H9 (cell line): ENCODE measurements at regions not wholly inside any gene's neighbourhood (a gene's known extent, or its start where the extent isn't known, plus 50 kb on each side); places are given as distances from the start of the nearest gene placed in this dataset.

ENCODE experiments used
- DNase-seq: peaks from one replicate; pipeline ENCODE4 v3.0.0-alpha.2; 2017
- H2AFZ ChIP-seq: one replicate; pipeline ENCODE4 v1.6.1; 2013; ENCODE audit warnings: mild to moderate bottlenecking, low read length, control low read depth, moderate library complexity
- H2AK5ac ChIP-seq: 2 replicates; pipeline ENCODE4 v1.6.1; 2013; ENCODE audit warnings: low read length, control low read depth, mixed read lengths; ENCODE audit not compliant: insufficient read length
- H2BK120ac ChIP-seq: one replicate; pipeline ENCODE4 v1.6.1; 2013; ENCODE audit warnings: low read depth, mild to moderate bottlenecking, low read length, control low read depth, inconsistent platforms; ENCODE audit not compliant: poor library complexity, severe bottlenecking
- H2BK12ac ChIP-seq: 2 replicates; pipeline ENCODE4 v1.6.1; 2013; ENCODE audit warnings: low read length, control low read depth, mixed read lengths, low read depth; ENCODE audit not compliant: insufficient read length
- H2BK15ac ChIP-seq: 2 replicates; pipeline ENCODE4 v1.6.1; 2013; ENCODE audit warnings: low read depth, low read length, control low read depth
- H2BK20ac ChIP-seq: one replicate; pipeline ENCODE4 v1.6.1; 2013; ENCODE audit warnings: low read depth, mild to moderate bottlenecking, low read length, control low read depth, inconsistent platforms; ENCODE audit not compliant: poor library complexity, severe bottlenecking
- H2BK5ac ChIP-seq: 2 replicates; pipeline ENCODE4 v1.6.1; 2013; ENCODE audit warnings: low read length, control low read depth, mixed read lengths; ENCODE audit not compliant: insufficient read length
- H3K14ac ChIP-seq: 2 replicates; pipeline ENCODE4 v1.6.1; 2013; ENCODE audit warnings: low read length, control low read depth; ENCODE audit not compliant: insufficient read depth
- H3K18ac ChIP-seq: 2 replicates; pipeline ENCODE4 v1.6.1; 2013; ENCODE audit warnings: low read depth, mild to moderate bottlenecking, mixed read lengths, low read length, control low read depth; ENCODE audit not compliant: insufficient read length
- H3K23ac ChIP-seq: 2 replicates; pipeline ENCODE4 v1.6.1; 2013; ENCODE audit warnings: low read length, control low read depth, mixed read lengths, low read depth; ENCODE audit not compliant: insufficient read length
- H3K23me2 ChIP-seq: 2 replicates; pipeline ENCODE4 v1.6.1; 2013; ENCODE audit warnings: low read depth, mild to moderate bottlenecking, mixed read lengths, low read length, control low read depth; ENCODE audit not compliant: insufficient read length, poor library complexity, severe bottlenecking
- H3K27ac ChIP-seq: 2 replicates; pipeline ENCODE4 v1.5.1; 2013; ENCODE audit warnings: low read length, control low read depth, mixed read lengths, low read depth; ENCODE audit not compliant: insufficient read length
- H3K27me3 ChIP-seq: 2 replicates; pipeline ENCODE4 v1.6.1; 2013; ENCODE audit warnings: low read length, control low read depth, inconsistent platforms; ENCODE audit not compliant: insufficient read depth
- H3K4ac ChIP-seq: 2 replicates; pipeline ENCODE4 v1.6.1; 2013; ENCODE audit warnings: low read depth, mild to moderate bottlenecking, control low read depth, inconsistent platforms, low read length, moderate library complexity
- H3K4me1 ChIP-seq: 2 replicates; pipeline ENCODE4 v1.6.1; 2013; ENCODE audit warnings: low read length, control low read depth, inconsistent platforms; ENCODE audit not compliant: insufficient read depth
- H3K4me2 ChIP-seq: 2 replicates; pipeline ENCODE4 v1.6.1; 2013; ENCODE audit warnings: low read length, control low read depth, mixed read lengths; ENCODE audit not compliant: insufficient read length, insufficient read depth
- H3K56ac ChIP-seq: 2 replicates; pipeline ENCODE4 v1.6.1; 2013; ENCODE audit warnings: low read depth, mild to moderate bottlenecking, mixed read lengths, low read length, control low read depth; ENCODE audit not compliant: insufficient read length
- H3K79me1 ChIP-seq: 2 replicates; pipeline ENCODE4 v1.6.1; 2013; ENCODE audit warnings: low read depth, mild to moderate bottlenecking, moderate library complexity, low read length, control low read depth, inconsistent platforms; ENCODE audit not compliant: insufficient read depth, poor library complexity, severe bottlenecking
- H3K79me2 ChIP-seq: 2 replicates; pipeline ENCODE4 v1.6.1; 2013; ENCODE audit warnings: low read length, control low read depth, inconsistent platforms; ENCODE audit not compliant: insufficient read depth
- H3K9ac ChIP-seq: 2 replicates; pipeline ENCODE4 v1.6.1; 2013; ENCODE audit warnings: low read length, control low read depth, mixed read lengths; ENCODE audit not compliant: insufficient read length; ENCODE audit errors: extremely low read depth
- H3K9me3 ChIP-seq: one replicate; pipeline ENCODE4 v1.6.1; 2013; ENCODE audit warnings: low read depth, low read length, inconsistent platforms; ENCODE audit not compliant: control insufficient read depth
- H3T11ph ChIP-seq: one replicate; pipeline ENCODE4 v1.6.1; 2013; ENCODE audit warnings: mild to moderate bottlenecking, low read length, control low read depth, inconsistent platforms
- H4K20me1 ChIP-seq: one replicate; pipeline ENCODE4 v1.6.1; 2013; ENCODE audit not compliant: control insufficient read depth, insufficient read length, insufficient read depth
- H4K5ac ChIP-seq: 2 replicates; pipeline ENCODE4 v1.6.1; 2013; ENCODE audit warnings: low read depth, mild to moderate bottlenecking, mixed read lengths, low read length, control low read depth; ENCODE audit not compliant: insufficient read length
- H4K8ac ChIP-seq: replicated peaks from 2 replicates; pipeline ENCODE4 v1.6.1; 2013; ENCODE audit warnings: low read length, control low read depth, mixed read lengths, low read depth; ENCODE audit not compliant: insufficient read length
- H4K91ac ChIP-seq: 2 replicates; pipeline ENCODE4 v1.6.1; 2013; ENCODE audit warnings: low read depth, mild to moderate bottlenecking, moderate library complexity, mixed read lengths, low read length, control low read depth; ENCODE audit not compliant: insufficient read length
- H3K27ac Mint-ChIP-seq, 3 experiments: 2 replicates in 2 of 3; 3 replicates in 1 of 3; pipeline ENCODE4 v1.8.0; 2020 to 2021; ENCODE audit warnings: mixed read lengths in 3 of 3, mild to moderate bottlenecking in 1 of 3, moderate library complexity in 1 of 3
- H3K27me3 Mint-ChIP-seq: 2 replicates; pipeline ENCODE4 v1.8.0; 2021; ENCODE audit warnings: low read depth, mild to moderate bottlenecking, moderate library complexity, mixed read lengths
- H3K36me3 Mint-ChIP-seq, 3 experiments: 2 replicates in 2 of 3; 3 replicates in 1 of 3; pipeline ENCODE4 v1.8.0; 2020 to 2021; ENCODE audit warnings: low read depth in 3 of 3, mixed read lengths in 3 of 3; ENCODE audit not compliant: insufficient read depth in 1 of 3
- H3K4me1 Mint-ChIP-seq, 2 experiments: 2 replicates each; pipeline ENCODE4 v1.8.0; 2020; ENCODE audit warnings: mixed read lengths in 2 of 2
- H3K4me3 Mint-ChIP-seq, 2 experiments: 2 replicates in 1 of 2; 3 replicates in 1 of 2; pipeline ENCODE4 v1.8.0; 2020 to 2021; ENCODE audit warnings: mild to moderate bottlenecking in 2 of 2, mixed read lengths in 2 of 2, moderate library complexity in 1 of 2
- H3K9me3 Mint-ChIP-seq, 2 experiments: 2 replicates in 1 of 2; 3 replicates in 1 of 2; pipeline ENCODE4 v1.8.0; 2020; ENCODE audit warnings: mild to moderate bottlenecking in 2 of 2, mixed read lengths in 2 of 2, moderate library complexity in 1 of 2
- WGBS: extraction: QIAGEN DNeasy Blood & Tissue Kit; methylation state at CpG from one replicate; pipeline ENCODE4 v1.1.7; 2013; ENCODE audit warnings: missing lambda C conversion rate, low lambda C conversion rate, mixed read lengths; ENCODE audit not compliant: insufficient read length; ENCODE audit errors: extremely low coverage; 5-methylcytosine and 5-hydroxymethylcytosine counted together
- TF ChIP-seq, protein P1 (sequence below): fragments of 200-600 bp; sonication (generic); conservative IDR thresholded peaks from 3 replicates; pipeline ENCODE4 v1.8.0; 2021; ENCODE audit warnings: antibody characterized with exemption, mild to moderate bottlenecking

DNA sequence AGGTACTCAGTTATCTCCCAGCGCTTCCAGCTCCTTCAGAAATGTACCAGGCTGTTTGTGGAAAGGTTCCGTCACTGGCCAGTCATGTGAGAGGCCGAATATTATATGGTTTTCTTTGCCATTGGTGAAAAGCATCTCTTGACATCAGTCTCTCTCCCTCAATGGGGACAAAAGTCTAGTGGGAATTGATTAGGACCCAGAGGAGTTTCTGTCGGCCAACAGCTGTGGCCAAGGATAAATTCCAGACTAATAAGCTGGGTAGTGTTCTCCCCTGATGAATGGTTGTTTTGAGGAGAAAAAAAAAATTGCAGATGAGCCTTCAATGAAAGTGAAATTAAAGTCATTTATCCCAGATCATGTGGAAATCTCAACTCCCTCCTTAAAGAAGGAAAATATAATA lies 404.7 kb upstream of the THRB start:
- Histone ChIP-seq H3K14ac (no peak overlapping the region), H3K27ac (no peak overlapping the region), H3T11ph (no peak overlapping the region), H3K18ac (no peak overlapping the region), H2AFZ (no peak overlapping the region), H3K79me1 (no peaks in the 10 kb centered on the region), H3K79me2 (no peaks in the 10 kb centered on the region), H2BK12ac (no peak overlapping the region), H2BK20ac (no peak overlapping the region), H3K56ac (no peak overlapping the region), H2BK5ac (no peak overlapping the region), H4K5ac (no peak overlapping the region), H2AK5ac (no peak overlapping the region), H4K8ac (no peak overlapping the region), H3K9me3 (no peaks in the 10 kb centered on the region), H3K4ac (no peak overlapping the region), H3K27me3 (no peaks in the 10 kb centered on the region), H3K4me1 (no peaks in the 10 kb centered on the region), H3K4me2 (no peak overlapping the region), H4K91ac (no peak overlapping the region), H3K23ac (no peak overlapping the region), H3K23me2 (no peaks in the 10 kb centered on the region), H4K20me1 (no peaks in the 10 kb centered on the region), H2BK15ac (no peak overlapping the region), H3K9ac (no peak overlapping the region), H2BK120ac (no peak overlapping the region)
- H3K36me3 Mint-ChIP-seq, result no peaks in the 10 kb centered on the region
- DNase-seq, result no peak
- TF ChIP-seq, protein P1, sequence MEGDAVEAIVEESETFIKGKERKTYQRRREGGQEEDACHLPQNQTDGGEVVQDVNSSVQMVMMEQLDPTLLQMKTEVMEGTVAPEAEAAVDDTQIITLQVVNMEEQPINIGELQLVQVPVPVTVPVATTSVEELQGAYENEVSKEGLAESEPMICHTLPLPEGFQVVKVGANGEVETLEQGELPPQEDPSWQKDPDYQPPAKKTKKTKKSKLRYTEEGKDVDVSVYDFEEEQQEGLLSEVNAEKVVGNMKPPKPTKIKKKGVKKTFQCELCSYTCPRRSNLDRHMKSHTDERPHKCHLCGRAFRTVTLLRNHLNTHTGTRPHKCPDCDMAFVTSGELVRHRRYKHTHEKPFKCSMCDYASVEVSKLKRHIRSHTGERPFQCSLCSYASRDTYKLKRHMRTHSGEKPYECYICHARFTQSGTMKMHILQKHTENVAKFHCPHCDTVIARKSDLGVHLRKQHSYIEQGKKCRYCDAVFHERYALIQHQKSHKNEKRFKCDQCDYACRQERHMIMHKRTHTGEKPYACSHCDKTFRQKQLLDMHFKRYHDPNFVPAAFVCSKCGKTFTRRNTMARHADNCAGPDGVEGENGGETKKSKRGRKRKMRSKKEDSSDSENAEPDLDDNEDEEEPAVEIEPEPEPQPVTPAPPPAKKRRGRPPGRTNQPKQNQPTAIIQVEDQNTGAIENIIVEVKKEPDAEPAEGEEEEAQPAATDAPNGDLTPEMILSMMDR, result no peak
- H3K9me3 Mint-ChIP-seq, result no peaks in the 10 kb centered on the region
- no peak overlapping the region for H3K4me3 Mint-ChIP-seq
- H3K4me1 Mint-ChIP-seq, result no peaks in the 10 kb centered on the region
- no CpG with 5 or more reads among the region's 4 CpGs for WGBS
- H3K27me3 Mint-ChIP-seq, result no peaks in the 10 kb centered on the region
- no peak overlapping the region for H3K27ac Mint-ChIP-seq
